Nephron progenitor cell (in vitro differentiated cells): ENCODE measurements at regions not wholly inside any gene's neighbourhood (a gene's known extent, or its start where the extent isn't known, plus 50 kb on each side); places are given as distances from the start of the nearest gene placed in this dataset.

Experiments used
- DNase-seq: peaks from one replicate; pipeline ENCODE4 v3.0.0; 2021
- H3K27ac Mint-ChIP-seq: 2 replicates; pipeline ENCODE4 v1.8.0; 2021; ENCODE audit warnings: mild to moderate bottlenecking, moderate library complexity, mixed read lengths
- H3K27me3 Mint-ChIP-seq: 2 replicates; pipeline ENCODE4 v1.8.0; 2021; ENCODE audit warnings: mild to moderate bottlenecking, low read depth, mixed read lengths; ENCODE audit not compliant: poor library complexity
- H3K36me3 Mint-ChIP-seq: 2 replicates; pipeline ENCODE4 v1.8.0; 2021; ENCODE audit warnings: low read depth, mixed read lengths
- H3K4me1 Mint-ChIP-seq: 2 replicates; pipeline ENCODE4 v1.8.0; 2021; ENCODE audit warnings: mixed read lengths
- H3K4me3 Mint-ChIP-seq: 2 replicates; pipeline ENCODE4 v1.8.0; 2021; ENCODE audit warnings: mild to moderate bottlenecking, moderate library complexity, mixed read lengths
- H3K9me3 Mint-ChIP-seq: 2 replicates; pipeline ENCODE4 v1.8.0; 2021; ENCODE audit warnings: mild to moderate bottlenecking, moderate library complexity, mixed read lengths
- CTCF ChIP-seq: fragments of 200-600 bp; sonication (generic); IDR thresholded peaks from 2 replicates; pipeline ENCODE4 v1.5.0; 2021; ENCODE audit warnings: antibody characterized with exemption

GRCh38 chr11:134791102-134791501, 379.1 kb upstream of the B3GAT1 start:
- DNase-seq = no peak
- Mint-ChIP-seq H3K27ac (no peak overlapping the region), H3K4me1 (peaks cover 5% of the 10 kb centered on the region), H3K9me3 (no peaks in the 10 kb centered on the region), H3K36me3 (no peaks in the 10 kb centered on the region), H3K4me3 (no peak overlapping the region), H3K27me3 (peaks cover 61% of the 10 kb centered on the region)
- TF ChIP-seq CTCF = no peak

GRCh38 chr11:134789104-134789503, 377.1 kb upstream of the B3GAT1 start:
- H3K27ac Mint-ChIP-seq = no peak overlapping the region
- no peaks in the 10 kb centered on the region for H3K36me3 Mint-ChIP-seq
- H3K9me3 Mint-ChIP-seq = no peaks in the 10 kb centered on the region
- DNase-seq = no peak
- peaks cover 71% of the 10 kb centered on the region for H3K27me3 Mint-ChIP-seq
- H3K4me3 Mint-ChIP-seq = no peak overlapping the region
- no peak for TF ChIP-seq CTCF
- H3K4me1 Mint-ChIP-seq = peaks cover 5% of the 10 kb centered on the region

DNA sequence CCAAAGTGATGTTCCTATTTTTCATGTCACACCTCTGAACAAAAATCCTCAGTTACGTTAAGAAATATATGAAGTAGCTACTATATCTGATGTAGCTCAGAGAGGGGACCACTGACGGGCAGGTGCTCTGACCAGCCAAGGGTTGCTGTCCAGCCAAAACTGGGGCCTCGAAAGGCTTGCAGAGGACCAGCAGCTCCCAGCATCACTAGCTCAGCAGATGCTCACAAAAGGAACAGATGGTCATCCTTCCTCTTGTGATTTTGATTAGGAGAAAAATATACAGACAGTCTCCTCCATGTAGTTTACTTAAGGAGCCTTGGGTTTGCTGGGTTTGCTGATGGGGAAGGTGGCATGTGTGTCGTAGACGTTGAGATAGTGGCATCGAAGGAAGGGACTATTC, 374.6 kb upstream of the B3GAT1 start:
- no peak for TF ChIP-seq CTCF
- Mint-ChIP-seq H3K36me3 (no peaks in the 10 kb centered on the region), H3K4me1 (peaks cover 5% of the 10 kb centered on the region), H3K27me3 (peaks cover 76% of the 10 kb centered on the region), H3K27ac (no peak overlapping the region), H3K4me3 (no peak overlapping the region), H3K9me3 (no peaks in the 10 kb centered on the region)
- no peak for DNase-seq

DNA sequence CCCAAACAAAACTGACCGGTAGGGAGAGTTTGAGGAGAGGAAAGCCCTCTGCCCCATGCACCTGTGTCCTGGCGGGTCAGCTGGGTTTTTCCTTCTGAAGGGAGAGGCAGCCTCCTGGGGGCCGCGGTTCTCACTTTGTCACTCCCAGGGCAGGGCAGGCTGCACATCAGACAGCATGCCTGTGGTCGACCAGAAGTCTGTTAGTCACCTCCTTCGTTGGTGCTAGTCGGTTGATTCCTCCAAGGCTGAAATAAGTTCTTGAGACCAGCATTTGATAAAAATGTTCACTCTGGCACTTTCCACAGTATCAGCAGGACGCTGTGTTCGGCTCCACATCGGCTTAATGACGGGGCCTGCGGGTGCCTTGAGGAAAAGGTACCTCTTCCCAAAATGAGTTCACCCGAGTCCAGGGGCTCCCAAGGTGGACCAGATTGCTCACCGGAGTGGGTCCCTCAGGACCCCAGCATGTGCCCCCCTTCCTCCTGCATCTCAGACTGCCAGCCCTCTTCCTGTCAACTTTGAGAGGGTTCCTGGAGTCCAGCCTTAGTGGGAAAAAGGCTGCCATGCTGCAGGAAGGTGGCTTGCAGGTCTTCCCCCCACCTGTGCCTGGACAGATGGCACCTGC, 373.7 kb upstream of the B3GAT1 start:
- Mint-ChIP-seq H3K27me3 (peaks cover 85% of the 10 kb centered on the region), H3K9me3 (no peaks in the 10 kb centered on the region), H3K27ac (no peak overlapping the region), H3K4me3 (no peak overlapping the region), H3K4me1 (peaks cover 9% of the 10 kb centered on the region), H3K36me3 (no peaks in the 10 kb centered on the region)
- no peak for DNase-seq
- no peak for TF ChIP-seq CTCF

GRCh38 chr11:134785059-134785458, 373.0 kb upstream of the B3GAT1 start:
- no peak for TF ChIP-seq CTCF
- Mint-ChIP-seq H3K4me1 (peaks cover 13% of the 10 kb centered on the region), H3K36me3 (no peaks in the 10 kb centered on the region), H3K27ac (no peak overlapping the region), H3K4me3 (no peak overlapping the region), H3K27me3 (peaks cover 82% of the 10 kb centered on the region), H3K9me3 (no peaks in the 10 kb centered on the region)
- DNase-seq = no peak

DNA sequence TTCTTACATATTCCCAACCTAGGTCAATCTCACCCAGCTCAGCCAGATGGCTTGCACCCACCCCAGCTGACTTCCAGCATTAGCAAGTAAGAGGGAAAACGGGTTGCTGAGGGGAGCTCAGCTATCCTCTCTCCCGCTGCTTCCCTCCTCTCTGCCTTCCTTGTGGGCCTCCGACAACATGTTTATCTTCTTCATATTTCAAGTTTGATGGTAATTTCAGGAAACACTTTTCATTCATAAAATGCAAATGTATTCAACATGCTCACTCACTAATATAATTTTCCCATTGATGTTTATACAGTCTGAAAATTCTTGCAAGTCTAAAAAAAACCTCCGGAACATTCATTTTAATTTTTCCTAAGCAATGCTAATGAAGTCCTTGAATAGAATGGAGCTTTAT, 372.5 kb upstream of the B3GAT1 start:
- no peak overlapping the region for H3K27ac Mint-ChIP-seq
- peaks cover 83% of the 10 kb centered on the region for H3K27me3 Mint-ChIP-seq
- H3K36me3 Mint-ChIP-seq = no peaks in the 10 kb centered on the region
- no peak overlapping the region for H3K4me3 Mint-ChIP-seq
- no peaks in the 10 kb centered on the region for H3K9me3 Mint-ChIP-seq
- no peak for DNase-seq
- TF ChIP-seq CTCF = no peak
- peaks cover 18% of the 10 kb centered on the region for H3K4me1 Mint-ChIP-seq
